PC-3 (cell line): ENCODE measurements at regions not wholly inside any gene's neighbourhood (a gene's known extent, or its start where the extent isn't known, plus 50 kb on each side); places are given as distances from the start of the nearest gene placed in this dataset.

Experiments used
- CTCF ChIP-seq: fragments of 300-600 bp; sonication (generic); conservative IDR thresholded peaks from 2 replicates; pipeline ENCODE4 v1.5.1; 2017; ENCODE audit warnings: antibody characterized with exemption, low read depth, mild to moderate bottlenecking, low read length
- EZH2 ChIP-seq: fragments of 300-600 bp; sonication (generic); IDR thresholded peaks from one replicate; pipeline ENCODE4 v1.6.1; 2017; ENCODE audit warnings: antibody characterized with exemption, mild to moderate bottlenecking, low read length; ENCODE audit not compliant: unreplicated experiment
- EZH2phosphoT487 ChIP-seq: fragments of 300-600 bp; sonication (generic); IDR thresholded peaks from 2 replicates; pipeline ENCODE4 v1.6.1; 2018; ENCODE audit warnings: mild to moderate bottlenecking, antibody characterized with exemption, low read length, borderline replicate concordance

GRCh38 chr7:12985752-12986151, 298.3 kb downstream of the ARL4A start:
- TF ChIP-seq CTCF, result no peak
- TF ChIP-seq EZH2, result no peak
- no peak for TF ChIP-seq EZH2phosphoT487
